NCI-H226 (cell line): ENCODE measurements at regions not wholly inside any gene's neighbourhood (a gene's known extent, or its start where the extent isn't known, plus 50 kb on each side); places are given as distances from the start of the nearest gene placed in this dataset.

ENCODE experiments used
- DNase-seq: peaks from one replicate; pipeline ENCODE4 v3.0.0-alpha.2; 2015

- no peak for DNase-seq
These were observed 53.5 kb upstream of the ACSL1 start for GRCh38 chr4:184879271-184879670.

GRCh38 chr4:184882276-184882675 is 56.5 kb upstream of the ACSL1 start:
- no peak for DNase-seq

- no peak for DNase-seq
These were observed 57.3 kb upstream of the ACSL1 start for GRCh38 chr4:184883024-184883423.

GRCh38 chr4:184884883-184885282 is 59.1 kb upstream of the ACSL1 start:
- DNase-seq, result no peak

GRCh38 chr4:184885602-184886001 is 59.8 kb upstream of the ACSL1 start:
- no peak for DNase-seq

GRCh38 chr4:184887333-184887732 is 61.6 kb upstream of the ACSL1 start:
- no peak for DNase-seq

- no peak for DNase-seq
These were observed 62.2 kb upstream of the ACSL1 start for GRCh38 chr4:184887947-184888346.

GRCh38 chr4:184889666-184890335 is 64.0 kb upstream of the ACSL1 start:
- DNase-seq, result no peak

GRCh38 chr4:184890499-184890898 is 64.7 kb upstream of the ACSL1 start:
- no peak for DNase-seq

GRCh38 chr4:184891816-184892397 is 66.1 kb upstream of the ACSL1 start:
- DNase-seq, result no peak

GRCh38 chr4:184892999-184893398 is 67.2 kb upstream of the ACSL1 start:
- DNase-seq, result no peak

GRCh38 chr4:184893801-184894571 is 68.2 kb upstream of the ACSL1 start:
- DNase-seq, result no peak

- no peak for DNase-seq
These were observed 69.4 kb upstream of the ACSL1 start for GRCh38 chr4:184895012-184895695.

GRCh38 chr4:184896868-184897715 is 71.3 kb upstream of the ACSL1 start:
- no peak for DNase-seq

- DNase-seq, result no peak
These were observed 72.1 kb upstream of the ACSL1 start for GRCh38 chr4:184897895-184898294.

- no peak for DNase-seq
These were observed 73.0 kb upstream of the ACSL1 start for GRCh38 chr4:184898793-184899192.

GRCh38 chr4:184899261-184900134 is 73.7 kb upstream of the ACSL1 start:
- DNase-seq, result no peak

GRCh38 chr4:184900184-184900583 is 74.4 kb upstream of the ACSL1 start:
- DNase-seq, result no peak

- DNase-seq, result no peak
These were observed 76.8 kb upstream of the ACSL1 start for GRCh38 chr4:184902550-184902949.

GRCh38 chr4:184906480-184907097 is 80.8 kb upstream of the ACSL1 start:
- DNase-seq, result no peak

- DNase-seq, result no peak
These were observed 81.4 kb upstream of the ACSL1 start for GRCh38 chr4:184907216-184907615.
